Glutamatergic neuron (in vitro differentiated cells): ENCODE measurements at regions not wholly inside any gene's neighbourhood (a gene's known extent, or its start where the extent isn't known, plus 50 kb on each side); places are given as distances from the start of the nearest gene placed in this dataset.

Experiments
- DNase-seq: peaks from one replicate; pipeline ENCODE4 v3.0.0; 2022
- H3K27ac Mint-ChIP-seq: one replicate; pipeline ENCODE4 v1.8.0; 2020; ENCODE audit warnings: mild to moderate bottlenecking, mixed read lengths, inconsistent platforms; ENCODE audit not compliant: unreplicated experiment
- H3K27me3 Mint-ChIP-seq: one replicate; pipeline ENCODE4 v1.8.0; 2020; ENCODE audit warnings: mild to moderate bottlenecking, moderate library complexity, mixed read lengths, inconsistent platforms; ENCODE audit not compliant: unreplicated experiment
- H3K36me3 Mint-ChIP-seq: one replicate; pipeline ENCODE4 v1.8.0; 2020; ENCODE audit warnings: mild to moderate bottlenecking, mixed read lengths, inconsistent platforms; ENCODE audit not compliant: unreplicated experiment
- H3K4me1 Mint-ChIP-seq: one replicate; pipeline ENCODE4 v1.8.0; 2020; ENCODE audit warnings: mild to moderate bottlenecking, low read depth, mixed read lengths, inconsistent platforms; ENCODE audit not compliant: unreplicated experiment
- H3K4me3 Mint-ChIP-seq: one replicate; pipeline ENCODE4 v1.8.0; 2020; ENCODE audit warnings: mild to moderate bottlenecking, mixed read lengths, inconsistent platforms; ENCODE audit not compliant: unreplicated experiment
- H3K9me3 Mint-ChIP-seq: one replicate; pipeline ENCODE4 v1.8.0; 2020; ENCODE audit warnings: mild to moderate bottlenecking, moderate library complexity, mixed read lengths, inconsistent platforms; ENCODE audit not compliant: unreplicated experiment
- CTCF ChIP-seq: fragments of 200-600 bp; sonication (generic); IDR thresholded peaks from one replicate; pipeline ENCODE4 v1.5.0; 2021; ENCODE audit not compliant: partially characterized antibody, unreplicated experiment

GRCh38 chr6:21648475-21649050 lies 55.0 kb downstream of the SOX4 start:
- Mint-ChIP-seq H3K27ac (no peak overlapping the region), H3K27me3 (no peaks in the 10 kb centered on the region), H3K36me3 (no peaks in the 10 kb centered on the region), H3K4me3 (no peak overlapping the region), H3K4me1 (peaks cover 3% of the 10 kb centered on the region), H3K9me3 (peaks cover 2% of the 10 kb centered on the region)
- TF ChIP-seq CTCF = no peak
- no peak for DNase-seq

GRCh38 chr6:21653323-21653722 lies 59.8 kb downstream of the SOX4 start:
- Mint-ChIP-seq H3K4me3 (no peak overlapping the region), H3K36me3 (no peaks in the 10 kb centered on the region), H3K27me3 (no peaks in the 10 kb centered on the region), H3K27ac (no peak overlapping the region), H3K4me1 (peaks cover 2% of the 10 kb centered on the region), H3K9me3 (peaks cover 6% of the 10 kb centered on the region)
- no peak for DNase-seq
- TF ChIP-seq CTCF = no peak

- Mint-ChIP-seq H3K9me3 (peaks cover 6% of the 10 kb centered on the region), H3K4me3 (no peak overlapping the region), H3K4me1 (peaks cover 2% of the 10 kb centered on the region), H3K27me3 (peaks cover 1% of the 10 kb centered on the region), H3K27ac (no peak overlapping the region), H3K36me3 (no peaks in the 10 kb centered on the region)
- no peak for TF ChIP-seq CTCF
- no peak for DNase-seq
Measured at GRCh38 chr6:21653905-21654304, 60.4 kb downstream of the SOX4 start.

- Mint-ChIP-seq H3K4me1 (peaks cover 2% of the 10 kb centered on the region), H3K27ac (no peak overlapping the region), H3K36me3 (no peaks in the 10 kb centered on the region)
Measured at GRCh38 chr6:21654361-21654760, 60.8 kb downstream of the SOX4 start.

GRCh38 chr6:21663966-21664313 lies 70.4 kb downstream of the SOX4 start:
- Mint-ChIP-seq H3K27ac (no peak overlapping the region), H3K27me3 (peaks cover 25% of the 10 kb centered on the region)
- no peak for TF ChIP-seq CTCF

More at GRCh38 chr6:21654361-21654760, 60.8 kb downstream of the SOX4 start:
- DNase-seq = no peak
- Mint-ChIP-seq H3K9me3 (peaks cover 6% of the 10 kb centered on the region), H3K4me3 (no peak overlapping the region), H3K27me3 (peaks cover 1% of the 10 kb centered on the region)
- no peak for TF ChIP-seq CTCF

More at GRCh38 chr6:21663966-21664313, 70.4 kb downstream of the SOX4 start:
- H3K4me3 Mint-ChIP-seq = peak overlapping the region; percentile 76
- no peak for DNase-seq
- H3K9me3 Mint-ChIP-seq = no peaks in the 10 kb centered on the region
- peaks cover 3% of the 10 kb centered on the region for H3K4me1 Mint-ChIP-seq
- H3K36me3 Mint-ChIP-seq = peaks cover 7% of the 10 kb centered on the region
